ENCODE measurements at regions not wholly inside any gene's neighbourhood (a gene's known extent, or its start where the extent isn't known, plus 50 kb on each side); places are given as distances from the start of the nearest gene placed in this dataset.

GRCh38 chr7:84809877-84810276 is 377.0 kb downstream of the SEMA3D start:
- H3K27me3 Mint-ChIP-seq (ENCODE audit: low read depth) = peaks cover 3% of the 10 kb centered on the region
- H3K4me1 Mint-ChIP-seq = peaks cover 20% of the 10 kb centered on the region
- no peaks in the 10 kb centered on the region for H3K36me3 Mint-ChIP-seq (ENCODE audit: low read depth)
- peaks cover 10% of the 10 kb centered on the region for H3K9me3 Mint-ChIP-seq
- no peak overlapping the region for H3K27ac Mint-ChIP-seq
- H3K4me3 Mint-ChIP-seq = no peak overlapping the region
- TF ChIP-seq, protein P1, sequence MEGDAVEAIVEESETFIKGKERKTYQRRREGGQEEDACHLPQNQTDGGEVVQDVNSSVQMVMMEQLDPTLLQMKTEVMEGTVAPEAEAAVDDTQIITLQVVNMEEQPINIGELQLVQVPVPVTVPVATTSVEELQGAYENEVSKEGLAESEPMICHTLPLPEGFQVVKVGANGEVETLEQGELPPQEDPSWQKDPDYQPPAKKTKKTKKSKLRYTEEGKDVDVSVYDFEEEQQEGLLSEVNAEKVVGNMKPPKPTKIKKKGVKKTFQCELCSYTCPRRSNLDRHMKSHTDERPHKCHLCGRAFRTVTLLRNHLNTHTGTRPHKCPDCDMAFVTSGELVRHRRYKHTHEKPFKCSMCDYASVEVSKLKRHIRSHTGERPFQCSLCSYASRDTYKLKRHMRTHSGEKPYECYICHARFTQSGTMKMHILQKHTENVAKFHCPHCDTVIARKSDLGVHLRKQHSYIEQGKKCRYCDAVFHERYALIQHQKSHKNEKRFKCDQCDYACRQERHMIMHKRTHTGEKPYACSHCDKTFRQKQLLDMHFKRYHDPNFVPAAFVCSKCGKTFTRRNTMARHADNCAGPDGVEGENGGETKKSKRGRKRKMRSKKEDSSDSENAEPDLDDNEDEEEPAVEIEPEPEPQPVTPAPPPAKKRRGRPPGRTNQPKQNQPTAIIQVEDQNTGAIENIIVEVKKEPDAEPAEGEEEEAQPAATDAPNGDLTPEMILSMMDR (IDR thresholded peaks at IDR 0.05; ENCODE audit: unreplicated experiment in 3 of 3) = no peak

DNA sequence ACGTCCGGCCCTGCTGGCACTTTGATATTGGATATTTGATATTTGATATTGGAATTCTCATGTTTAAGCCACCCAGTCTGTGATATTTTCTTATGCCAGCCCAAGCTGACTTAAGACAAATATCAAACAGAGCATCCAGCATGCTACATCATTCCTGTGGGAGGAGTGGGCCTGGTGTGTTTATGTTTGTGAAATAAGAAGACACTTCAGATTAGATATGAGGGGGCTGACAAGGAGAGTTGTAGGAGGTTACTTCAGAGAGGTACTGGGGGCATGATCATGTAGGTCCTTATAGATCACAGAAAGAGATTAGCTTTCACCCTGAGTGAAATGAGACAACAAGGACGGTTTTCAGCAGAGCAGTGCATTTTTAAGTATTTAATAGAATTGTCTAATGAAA is 382.9 kb downstream of the SEMA3D start:
- H3K36me3 Mint-ChIP-seq (ENCODE audit: low read depth) = no peaks in the 10 kb centered on the region
- peaks cover 15% of the 10 kb centered on the region for H3K9me3 Mint-ChIP-seq
- no peak overlapping the region for H3K27ac Mint-ChIP-seq
- no peaks in the 10 kb centered on the region for H3K4me1 Mint-ChIP-seq
- no peaks in the 10 kb centered on the region for H3K27me3 Mint-ChIP-seq (ENCODE audit: low read depth)
- no peak overlapping the region for H3K4me3 Mint-ChIP-seq
- TF ChIP-seq, protein P1 (IDR thresholded peaks at IDR 0.05; ENCODE audit: unreplicated experiment in 3 of 3) = no peak

GRCh38 chr7:84801396-84801795 is 385.5 kb downstream of the SEMA3D start:
- TF ChIP-seq, protein P1 (IDR thresholded peaks at IDR 0.05; ENCODE audit: unreplicated experiment in 3 of 3) = no peak
- Mint-ChIP-seq H3K27me3 (ENCODE audit: low read depth) (no peaks in the 10 kb centered on the region), H3K4me3 (no peak overlapping the region), H3K9me3 (peaks cover 24% of the 10 kb centered on the region), H3K36me3 (ENCODE audit: low read depth) (no peaks in the 10 kb centered on the region), H3K4me1 (no peaks in the 10 kb centered on the region), H3K27ac (no peak overlapping the region)

DNA sequence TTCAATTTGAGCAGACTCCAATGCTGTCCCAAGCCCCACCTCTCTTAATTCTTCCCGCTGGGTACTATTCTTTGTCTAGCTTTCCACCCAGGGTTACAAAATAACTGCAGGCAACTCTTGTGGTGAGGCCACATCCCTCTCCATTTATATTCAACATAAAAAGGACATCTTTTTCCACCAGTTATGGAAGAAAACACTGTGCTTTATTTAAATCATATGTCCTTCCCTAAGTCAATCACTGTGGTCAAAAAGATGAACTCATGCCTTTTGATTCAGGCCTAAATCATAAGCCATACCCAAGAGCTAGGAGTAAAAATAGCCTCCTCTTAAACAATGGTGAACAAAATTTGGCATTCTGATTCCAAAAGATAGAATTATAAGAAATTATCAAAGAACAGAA is 386.0 kb downstream of the SEMA3D start:
- no peaks in the 10 kb centered on the region for H3K36me3 Mint-ChIP-seq (ENCODE audit: low read depth)
- H3K4me1 Mint-ChIP-seq = no peaks in the 10 kb centered on the region
- H3K4me3 Mint-ChIP-seq = no peak overlapping the region
- TF ChIP-seq, protein P1 (IDR thresholded peaks at IDR 0.05; ENCODE audit: unreplicated experiment in 3 of 3) = no peak
- H3K27me3 Mint-ChIP-seq (ENCODE audit: low read depth) = no peaks in the 10 kb centered on the region
- no peak overlapping the region for H3K27ac Mint-ChIP-seq
- peaks cover 23% of the 10 kb centered on the region for H3K9me3 Mint-ChIP-seq

- Mint-ChIP-seq H3K27ac (no peak overlapping the region), H3K9me3 (peaks cover 25% of the 10 kb centered on the region), H3K27me3 (ENCODE audit: low read depth) (no peaks in the 10 kb centered on the region), H3K4me1 (no peaks in the 10 kb centered on the region), H3K36me3 (ENCODE audit: low read depth) (no peaks in the 10 kb centered on the region), H3K4me3 (no peak overlapping the region)
- TF ChIP-seq, protein P1 (IDR thresholded peaks at IDR 0.05; ENCODE audit: unreplicated experiment in 3 of 3) = no peak
Measured at GRCh38 chr7:84799106-84799505, 387.8 kb downstream of the SEMA3D start.

DNA sequence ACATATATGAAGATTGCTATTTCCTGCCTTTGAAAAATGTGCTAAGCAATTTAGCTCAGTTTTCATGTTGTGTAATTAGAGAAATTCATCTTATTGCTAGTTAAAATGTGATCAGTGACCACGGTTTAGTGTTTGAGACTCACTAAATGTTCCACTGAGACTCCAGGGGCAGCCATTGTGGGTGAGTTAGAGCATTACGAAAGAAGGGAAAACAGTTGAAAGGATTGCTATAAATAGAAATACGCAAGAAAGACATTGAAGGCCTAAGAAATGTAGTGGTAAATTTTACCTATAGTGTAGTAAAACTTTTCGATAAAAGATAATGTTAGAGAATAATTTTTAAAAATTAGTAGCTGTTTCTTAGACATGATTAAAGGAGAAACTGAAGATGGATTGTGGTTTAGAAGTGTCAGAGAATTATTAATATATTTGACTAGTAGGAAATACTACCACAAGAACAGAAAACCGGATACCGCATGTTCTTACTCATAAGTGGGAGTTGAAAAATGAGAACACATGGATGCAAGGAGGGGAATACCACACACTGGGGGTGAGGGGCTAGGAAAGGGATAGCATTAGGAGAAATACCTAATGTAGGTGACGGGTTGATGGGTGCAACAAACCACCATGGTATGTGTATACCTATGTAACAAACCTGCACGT is 394.5 kb downstream of the SEMA3D start:
- Mint-ChIP-seq H3K4me1 (no peaks in the 10 kb centered on the region), H3K9me3 (peaks cover 14% of the 10 kb centered on the region), H3K4me3 (no peak overlapping the region), H3K27ac (peak overlapping the region in 1 of 3 experiments; percentile 38), H3K36me3 (ENCODE audit: low read depth) (no peaks in the 10 kb centered on the region), H3K27me3 (ENCODE audit: low read depth) (no peaks in the 10 kb centered on the region)
- TF ChIP-seq, protein P1 (IDR thresholded peaks at IDR 0.05; ENCODE audit: unreplicated experiment in 3 of 3) = no peak

Measured in nephron (organoid).